CD8-positive, alpha-beta memory T cell (primary cell): ENCODE measurements at regions not wholly inside any gene's neighbourhood (a gene's known extent, or its start where the extent isn't known, plus 50 kb on each side); places are given as distances from the start of the nearest gene placed in this dataset.

ENCODE experiments used
- CTCF ChIA-PET: fragments of 350-600 bp; sonication (Branson Sonifier 250); formaldehyde crosslinking; loops from one replicate; lab custom pipeline; 2021; ENCODE audit warnings: antibody characterized with exemption; lab: Charles Lee
- POLR2A ChIA-PET: fragments of 350-600 bp; sonication (Branson Sonifier 250); formaldehyde crosslinking; loops from one replicate; lab custom pipeline; 2021; ENCODE audit warnings: antibody characterized with exemption; lab: Charles Lee
- DNase-seq, 5 donors: peaks; one replicate each; pipeline versions ENCODE4 v3.0.0 to v3.0.0-alpha.2; 2020 to 2022; ENCODE audit warnings: mixed read lengths in 1 of 5
- H3K27ac ChIP-seq: one replicate; pipeline ENCODE4 v1.7.0; 2013; ENCODE audit warnings: low read depth, mild to moderate bottlenecking, low read length, moderate library complexity
- H3K27me3 ChIP-seq: 2 replicates; pipeline ENCODE4 v1.7.0; 2013; ENCODE audit warnings: low read length, mild to moderate bottlenecking; ENCODE audit not compliant: insufficient read depth, poor library complexity, severe bottlenecking
- H3K36me3 ChIP-seq: 2 replicates; pipeline ENCODE4 v1.7.0; 2013; ENCODE audit warnings: mild to moderate bottlenecking, low read length, moderate library complexity; ENCODE audit not compliant: insufficient read depth
- H3K4me1 ChIP-seq: 2 replicates; pipeline ENCODE4 v1.7.0; 2013; ENCODE audit warnings: mild to moderate bottlenecking, low read length, moderate library complexity; ENCODE audit not compliant: insufficient read depth
- H3K4me3 ChIP-seq: 2 replicates; pipeline ENCODE4 v1.7.0; 2013; ENCODE audit warnings: mild to moderate bottlenecking, low read length
- H3K9me3 ChIP-seq: 2 replicates; pipeline ENCODE4 v1.7.0; 2013; ENCODE audit warnings: mild to moderate bottlenecking, low read length
- H3K27ac Mint-ChIP-seq, 8 donors: one replicate each; pipeline ENCODE4 v1.8.0; 2020 to 2021; ENCODE audit warnings: mixed read lengths in 8 of 8, mild to moderate bottlenecking in 6 of 8, inconsistent platforms in 3 of 8, moderate library complexity in 3 of 8
- H3K27me3 Mint-ChIP-seq, 2 donors: one replicate each; pipeline ENCODE4 v1.8.0; 2020 to 2021; ENCODE audit warnings: mixed read lengths in 2 of 2, mild to moderate bottlenecking in 1 of 2, moderate library complexity in 1 of 2
- H3K36me3 Mint-ChIP-seq, 3 donors: one replicate each; pipeline ENCODE4 v1.8.0; 2020 to 2021; ENCODE audit warnings: mixed read lengths in 3 of 3, inconsistent platforms in 1 of 3, mild to moderate bottlenecking in 1 of 3
- H3K4me1 Mint-ChIP-seq, 3 donors: one replicate each; pipeline ENCODE4 v1.8.0; 2020 to 2021; ENCODE audit warnings: mixed read lengths in 3 of 3, inconsistent platforms in 1 of 3, mild to moderate bottlenecking in 1 of 3
- H3K4me3 Mint-ChIP-seq, 7 donors: one replicate each; pipeline ENCODE4 v1.8.0; 2020 to 2021; ENCODE audit warnings: mixed read lengths in 7 of 7, mild to moderate bottlenecking in 6 of 7, moderate library complexity in 4 of 7, inconsistent platforms in 2 of 7
- H3K9me3 Mint-ChIP-seq, 5 donors: one replicate each; pipeline ENCODE4 v1.8.0; 2020 to 2022; ENCODE audit warnings: mixed read lengths in 5 of 5, mild to moderate bottlenecking in 3 of 5, moderate library complexity in 2 of 5, inconsistent platforms in 1 of 5

DNA sequence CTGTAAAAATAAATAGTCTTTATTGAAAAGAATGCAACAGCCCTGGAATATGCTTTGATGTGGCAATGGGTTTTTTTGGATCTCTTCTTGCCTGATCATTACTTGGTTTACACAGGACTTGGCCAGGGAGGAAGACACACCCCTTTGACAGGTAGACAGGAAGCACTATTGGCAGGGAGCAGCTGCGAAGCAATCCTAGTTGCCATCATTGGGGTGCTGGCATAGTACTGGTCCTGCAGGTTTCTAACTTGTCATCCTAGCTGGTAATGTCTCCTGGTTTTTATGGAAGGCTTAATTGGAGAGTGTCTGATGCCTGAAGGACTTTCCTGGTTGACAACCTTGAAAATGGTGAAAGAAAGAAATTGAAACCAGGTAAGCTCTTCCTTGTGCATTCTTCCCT lies 71.2 kb upstream of the CCN6 start:
- H3K4me1 ChIP-seq = peaks cover 73% of the 10 kb centered on the region
- DNase-seq = no peak
- POLR2A ChIA-PET = no interaction called here
- no peaks in the 10 kb centered on the region for H3K9me3 Mint-ChIP-seq
- H3K27ac ChIP-seq = no peak overlapping the region
- H3K36me3 Mint-ChIP-seq = peaks cover 0 to 2% (median 0%) of the 10 kb centered on the region in 3 donors
- H3K4me3 ChIP-seq = no peak overlapping the region
- H3K9me3 ChIP-seq = no peaks in the 10 kb centered on the region
- H3K4me3 Mint-ChIP-seq = no peak overlapping the region
- peaks cover 39 to 50% (median 47%) of the 10 kb centered on the region in 3 donors for H3K4me1 Mint-ChIP-seq
- peaks cover 0 to 7% of the 10 kb centered on the region in 2 donors for H3K27me3 Mint-ChIP-seq
- peak overlapping the region in 2 of 8 donors; percentile 8 to 24 for H3K27ac Mint-ChIP-seq
- H3K27me3 ChIP-seq = no peaks in the 10 kb centered on the region
- no peaks in the 10 kb centered on the region for H3K36me3 ChIP-seq
- CTCF ChIA-PET = no interaction called here

GRCh38 chr6:111983193-111983592 lies 70.7 kb upstream of the CCN6 start:
- Mint-ChIP-seq H3K9me3 (no peaks in the 10 kb centered on the region), H3K36me3 (peaks cover 0 to 2% (median 0%) of the 10 kb centered on the region in 3 donors), H3K4me1 (peaks cover 39 to 54% (median 49%) of the 10 kb centered on the region in 3 donors), H3K4me3 (peak overlapping the region in 1 of 7 donors; percentile 29), H3K27ac (peak overlapping the region in 3 of 8 donors; percentile 1 to 24 (median 8)), H3K27me3 (peaks cover 0 to 7% of the 10 kb centered on the region in 2 donors)
- H3K4me1 ChIP-seq = peaks cover 76% of the 10 kb centered on the region
- no peaks in the 10 kb centered on the region for H3K36me3 ChIP-seq
- H3K9me3 ChIP-seq = no peaks in the 10 kb centered on the region
- no peak overlapping the region for H3K27ac ChIP-seq
- H3K4me3 ChIP-seq = no peak overlapping the region
- DNase-seq = no peak
- H3K27me3 ChIP-seq = no peaks in the 10 kb centered on the region
- ChIA-PET CTCF (no interaction called here), POLR2A (no interaction called here)

- Histone ChIP-seq H3K27me3 (no peaks in the 10 kb centered on the region), H3K36me3 (no peaks in the 10 kb centered on the region), H3K4me3 (no peak overlapping the region), H3K9me3 (no peaks in the 10 kb centered on the region), H3K4me1 (peaks cover 79% of the 10 kb centered on the region), H3K27ac (no peak overlapping the region)
- no peaks in the 10 kb centered on the region for H3K27me3 Mint-ChIP-seq
- H3K9me3 Mint-ChIP-seq = no peaks in the 10 kb centered on the region
- ChIA-PET POLR2A (interaction anchor here (1.0 kb wide), 1 partner anchor 111 kb away, joined by 3 read pairs; the partner anchor contains the start of gene FYN), CTCF (no interaction called here)
- H3K4me3 Mint-ChIP-seq = no peak overlapping the region
- peaks cover 47 to 63% (median 58%) of the 10 kb centered on the region in 3 donors for H3K4me1 Mint-ChIP-seq
- H3K27ac Mint-ChIP-seq = peak overlapping the region in 4 of 8 donors; percentile 1 to 47 (median 27)
- DNase-seq = no peak
- peaks cover 0 to 2% (median 0%) of the 10 kb centered on the region in 3 donors for H3K36me3 Mint-ChIP-seq
Observed at GRCh38 chr6:111984081-111984480, 69.8 kb upstream of the CCN6 start.

GRCh38 chr6:111984516-111985201 lies 69.2 kb upstream of the CCN6 start:
- POLR2A ChIA-PET = interaction anchor here (1.0 kb wide), 1 partner anchor 111 kb away, joined by 3 read pairs; the partner anchor contains the start of gene FYN
- Histone ChIP-seq H3K36me3 (no peaks in the 10 kb centered on the region), H3K9me3 (no peaks in the 10 kb centered on the region), H3K4me1 (peaks cover 79% of the 10 kb centered on the region), H3K27me3 (no peaks in the 10 kb centered on the region), H3K27ac (no peak overlapping the region), H3K4me3 (no peak overlapping the region)
- Mint-ChIP-seq H3K4me1 (peaks cover 53 to 69% (median 61%) of the 10 kb centered on the region in 3 donors), H3K4me3 (peak overlapping the region in 5 of 7 donors; percentile 0 to 71 (median 29)), H3K36me3 (peaks cover 0 to 2% (median 0%) of the 10 kb centered on the region in 3 donors), H3K27me3 (no peaks in the 10 kb centered on the region), H3K9me3 (no peaks in the 10 kb centered on the region), H3K27ac (peak overlapping the region in 6 of 8 donors; percentile 2 to 95 (median 58))
- DNase-seq = no peak
- CTCF ChIA-PET = interaction anchor here (1.1 kb wide), 1 partner anchor 59 kb away, joined by 3 read pairs; no protein-coding TSS in a partner anchor

- Histone ChIP-seq H3K27me3 (no peaks in the 10 kb centered on the region), H3K9me3 (no peaks in the 10 kb centered on the region), H3K4me1 (peaks cover 79% of the 10 kb centered on the region), H3K36me3 (no peaks in the 10 kb centered on the region), H3K4me3 (no peak overlapping the region), H3K27ac (no peak overlapping the region)
- peak in 1 of 5 donors; percentile 41 for DNase-seq
- peak overlapping the region in 6 of 8 donors; percentile 2 to 95 (median 48) for H3K27ac Mint-ChIP-seq
- ChIA-PET POLR2A (interaction anchor here (1.0 kb wide), 1 partner anchor 112 kb away, joined by 3 read pairs; the partner anchor contains the start of gene FYN), CTCF (interaction anchor here (1.1 kb wide), 1 partner anchor 58 kb away, joined by 3 read pairs; no protein-coding TSS in a partner anchor)
- no peaks in the 10 kb centered on the region for H3K27me3 Mint-ChIP-seq
- no peaks in the 10 kb centered on the region for H3K9me3 Mint-ChIP-seq
- peaks cover 0 to 2% (median 0%) of the 10 kb centered on the region in 3 donors for H3K36me3 Mint-ChIP-seq
- peak overlapping the region in 5 of 7 donors; percentile 0 to 71 (median 29) for H3K4me3 Mint-ChIP-seq
- peaks cover 59 to 75% (median 66%) of the 10 kb centered on the region in 3 donors for H3K4me1 Mint-ChIP-seq
Observed at GRCh38 chr6:111985202-111985731, 68.6 kb upstream of the CCN6 start.

DNA sequence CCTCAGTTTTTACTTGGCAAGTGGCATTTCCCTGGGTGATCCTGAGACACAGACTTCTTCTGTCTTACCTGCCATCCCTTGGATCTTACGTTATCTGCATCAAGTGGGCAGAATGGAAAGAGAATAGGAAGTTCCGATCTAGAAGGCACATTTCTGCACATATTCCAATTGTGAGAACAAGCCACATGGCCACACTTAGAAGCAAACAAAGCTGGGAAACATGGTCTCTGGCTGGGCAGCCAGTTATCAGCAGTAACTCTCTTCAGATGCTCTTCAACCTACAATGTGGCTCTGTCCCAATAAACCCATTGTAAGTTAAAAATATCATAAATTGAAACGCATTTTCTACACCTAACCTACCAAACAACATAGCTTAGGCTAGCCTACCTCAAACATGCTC lies 67.3 kb upstream of the CCN6 start:
- peaks cover 0 to 2% (median 0%) of the 10 kb centered on the region in 3 donors for H3K36me3 Mint-ChIP-seq
- H3K4me3 ChIP-seq = no peak overlapping the region
- H3K27ac ChIP-seq = no peak overlapping the region
- ChIA-PET POLR2A (no interaction called here), CTCF (interaction anchor here (1.1 to 2.0 kb wide), 2 partner anchors 10 to 265 kb away, joined by 4 to 6 read pairs; no protein-coding TSS in a partner anchor)
- no peaks in the 10 kb centered on the region for H3K27me3 ChIP-seq
- H3K27ac Mint-ChIP-seq = peak overlapping the region in 2 of 8 donors; percentile 8 to 78
- no peak for DNase-seq
- no peaks in the 10 kb centered on the region for H3K27me3 Mint-ChIP-seq
- no peaks in the 10 kb centered on the region for H3K9me3 Mint-ChIP-seq
- peaks cover 87% of the 10 kb centered on the region for H3K4me1 ChIP-seq
- no peaks in the 10 kb centered on the region for H3K9me3 ChIP-seq
- no peaks in the 10 kb centered on the region for H3K36me3 ChIP-seq
- H3K4me1 Mint-ChIP-seq = peaks cover 72 to 88% (median 75%) of the 10 kb centered on the region in 3 donors
- no peak overlapping the region for H3K4me3 Mint-ChIP-seq

GRCh38 chr6:111987295-111987694 lies 66.6 kb upstream of the CCN6 start:
- Histone ChIP-seq H3K27ac (no peak overlapping the region), H3K36me3 (no peaks in the 10 kb centered on the region), H3K4me1 (peaks cover 91% of the 10 kb centered on the region), H3K9me3 (no peaks in the 10 kb centered on the region), H3K27me3 (no peaks in the 10 kb centered on the region), H3K4me3 (no peak overlapping the region)
- CTCF ChIA-PET = interaction anchor here (0.8 to 2.0 kb wide), 3 partner anchors 10 to 266 kb away, joined by 3 to 6 read pairs (median 4); no protein-coding TSS in a partner anchor
- H3K36me3 Mint-ChIP-seq = peaks cover 0 to 2% (median 0%) of the 10 kb centered on the region in 3 donors
- H3K9me3 Mint-ChIP-seq = no peaks in the 10 kb centered on the region
- DNase-seq = no peak
- no peak overlapping the region for H3K4me3 Mint-ChIP-seq
- no peaks in the 10 kb centered on the region for H3K27me3 Mint-ChIP-seq
- POLR2A ChIA-PET = no interaction called here
- H3K4me1 Mint-ChIP-seq = peaks cover 73 to 92% (median 75%) of the 10 kb centered on the region in 3 donors
- H3K27ac Mint-ChIP-seq = peak overlapping the region in 3 of 8 donors; percentile 35 to 69 (median 59)
